ENCODE measurements at regions not wholly inside any gene's neighbourhood (a gene's known extent, or its start where the extent isn't known, plus 50 kb on each side); places are given as distances from the start of the nearest gene placed in this dataset.
A peak's percentile ranks its signal among the peaks of the same experiment; 100 is the strongest.

DNA sequence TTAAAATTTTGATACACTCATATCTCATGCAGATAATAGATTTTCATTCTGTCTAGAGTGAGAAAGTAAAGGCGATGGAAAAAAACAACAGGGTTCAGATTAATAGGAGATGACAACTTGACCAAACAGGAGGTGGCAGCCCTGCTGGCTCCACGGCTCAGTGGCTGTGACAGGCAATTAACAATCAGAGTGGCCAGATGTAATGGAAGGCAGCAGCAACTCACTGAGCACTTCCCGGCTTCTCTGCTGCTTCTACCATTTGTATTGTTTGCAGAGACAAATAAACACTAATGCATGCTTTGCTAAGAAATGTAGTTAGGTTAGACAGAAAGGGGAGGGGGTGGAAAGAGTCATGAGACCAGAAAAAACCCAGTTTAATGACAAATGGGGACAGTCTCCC is 473.0 kb upstream of the SLC10A2 start:
- no peak overlapping the region for H3K27ac ChIP-seq
- intact Hi-C loops (cut with DNase I), result no loop called here

DNA sequence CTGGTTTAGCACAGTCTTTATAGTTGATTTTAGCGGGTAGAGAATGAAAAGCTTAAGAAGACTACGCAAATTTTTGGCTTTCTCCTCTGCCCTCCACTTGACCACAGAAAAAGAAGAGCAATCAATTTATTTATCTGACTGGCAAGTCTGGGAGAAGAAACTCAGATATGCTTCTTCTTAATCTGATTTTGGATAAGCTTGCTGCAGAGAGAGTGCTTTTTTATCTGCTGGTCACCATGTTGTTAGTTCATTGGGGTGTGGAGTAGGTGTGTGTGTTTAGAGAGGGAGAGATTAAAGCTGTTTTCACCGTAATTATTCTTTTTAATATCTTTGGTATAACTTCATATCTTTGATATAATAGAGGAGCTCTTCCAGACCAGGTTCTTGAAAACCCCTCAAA is 471.4 kb upstream of the SLC10A2 start:
- 85 to 91% methylated on average over 3 of the region's 3 CpGs for WGBS, 2 donors
- no peak overlapping the region for H3K27ac ChIP-seq
- no peak overlapping the region for H3K4me3 ChIP-seq
- intact Hi-C loops (cut with DNase I), result no loop called here
- no peaks in the 10 kb centered on the region for H3K4me1 ChIP-seq
- no peaks in the 10 kb centered on the region for H3K36me3 ChIP-seq
- ATAC-seq (no peak), DNase-seq (no peak)
- peaks cover 0 to 10% (median 2%) of the 10 kb centered on the region in 11 donors for H3K9me3 ChIP-seq
- H3K27me3 ChIP-seq, result no peaks in the 10 kb centered on the region
- TF ChIP-seq, protein P1, sequence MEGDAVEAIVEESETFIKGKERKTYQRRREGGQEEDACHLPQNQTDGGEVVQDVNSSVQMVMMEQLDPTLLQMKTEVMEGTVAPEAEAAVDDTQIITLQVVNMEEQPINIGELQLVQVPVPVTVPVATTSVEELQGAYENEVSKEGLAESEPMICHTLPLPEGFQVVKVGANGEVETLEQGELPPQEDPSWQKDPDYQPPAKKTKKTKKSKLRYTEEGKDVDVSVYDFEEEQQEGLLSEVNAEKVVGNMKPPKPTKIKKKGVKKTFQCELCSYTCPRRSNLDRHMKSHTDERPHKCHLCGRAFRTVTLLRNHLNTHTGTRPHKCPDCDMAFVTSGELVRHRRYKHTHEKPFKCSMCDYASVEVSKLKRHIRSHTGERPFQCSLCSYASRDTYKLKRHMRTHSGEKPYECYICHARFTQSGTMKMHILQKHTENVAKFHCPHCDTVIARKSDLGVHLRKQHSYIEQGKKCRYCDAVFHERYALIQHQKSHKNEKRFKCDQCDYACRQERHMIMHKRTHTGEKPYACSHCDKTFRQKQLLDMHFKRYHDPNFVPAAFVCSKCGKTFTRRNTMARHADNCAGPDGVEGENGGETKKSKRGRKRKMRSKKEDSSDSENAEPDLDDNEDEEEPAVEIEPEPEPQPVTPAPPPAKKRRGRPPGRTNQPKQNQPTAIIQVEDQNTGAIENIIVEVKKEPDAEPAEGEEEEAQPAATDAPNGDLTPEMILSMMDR (IDR thresholded peaks at IDR 0.05), result no peak

More for the DNA sequence above, 473.0 kb upstream of the SLC10A2 start:
- WGBS, 2 donors, result 13 to 16% methylated on average over 3 of the region's 3 CpGs
- Histone ChIP-seq H3K36me3 (no peaks in the 10 kb centered on the region), H3K9me3 (peaks cover 0 to 25% (median 9%) of the 10 kb centered on the region in 11 donors), H3K4me1 (no peaks in the 10 kb centered on the region), H3K27me3 (no peaks in the 10 kb centered on the region), H3K4me3 (no peak overlapping the region)
- TF ChIP-seq, protein P1 (IDR thresholded peaks at IDR 0.05), result no peak
- DNase-seq (peak in 1 of 2 donors; percentile 11), ATAC-seq (peak in 2 of 8 donors; percentile 37 to 53)

- Histone ChIP-seq H3K27ac (no peak overlapping the region), H3K9me3 (no peaks in the 10 kb centered on the region), H3K27me3 (no peaks in the 10 kb centered on the region), H3K4me3 (no peak overlapping the region), H3K4me1 (peaks cover 0 to 6% (median 0%) of the 10 kb centered on the region in 9 donors), H3K36me3 (no peaks in the 10 kb centered on the region)
- 34 to 47% methylated on average over 1 of the region's 1 CpG for WGBS, 2 donors
- intact Hi-C loops (cut with DNase I), result no loop called here
- no peak for ATAC-seq
- DNase-seq, result no peak
- TF ChIP-seq, protein P1 (IDR thresholded peaks at IDR 0.05), result no peak
These were observed 465.1 kb upstream of the SLC10A2 start for GRCh38 chr13:103531278-103531677.

- Histone ChIP-seq H3K27ac (no peak overlapping the region), H3K27me3 (no peaks in the 10 kb centered on the region), H3K36me3 (no peaks in the 10 kb centered on the region), H3K9me3 (no peaks in the 10 kb centered on the region), H3K4me3 (no peak overlapping the region), H3K4me1 (peaks cover 0 to 6% (median 0%) of the 10 kb centered on the region in 9 donors)
- DNase-seq (no peak), ATAC-seq (no peak)
- TF ChIP-seq, protein P1 (IDR thresholded peaks at IDR 0.05), result no peak
- intact Hi-C loops (cut with DNase I), result no loop called here
- WGBS, 2 donors, result 48 to 57% methylated on average over 2 of the region's 2 CpGs
These were observed 462.2 kb upstream of the SLC10A2 start for GRCh38 chr13:103528437-103528836.
